Femur (tissue), 1 donor: ENCODE measurements at regions not wholly inside any gene's neighbourhood (a gene's known extent, or its start where the extent isn't known, plus 50 kb on each side); places are given as distances from the start of the nearest gene placed in this dataset.
A peak's percentile ranks its signal among the peaks of the same experiment; 100 is the strongest.
"Not testable (repeated sequence)": the region's sequence is repeated elsewhere in the genome, so short reads cannot be mapped to it uniquely, and the experiment has no call there.

Experiments
- DNase-seq: peaks from one replicate; pipeline ENCODE4 v3.0.0-alpha.2; 2017

DNA sequence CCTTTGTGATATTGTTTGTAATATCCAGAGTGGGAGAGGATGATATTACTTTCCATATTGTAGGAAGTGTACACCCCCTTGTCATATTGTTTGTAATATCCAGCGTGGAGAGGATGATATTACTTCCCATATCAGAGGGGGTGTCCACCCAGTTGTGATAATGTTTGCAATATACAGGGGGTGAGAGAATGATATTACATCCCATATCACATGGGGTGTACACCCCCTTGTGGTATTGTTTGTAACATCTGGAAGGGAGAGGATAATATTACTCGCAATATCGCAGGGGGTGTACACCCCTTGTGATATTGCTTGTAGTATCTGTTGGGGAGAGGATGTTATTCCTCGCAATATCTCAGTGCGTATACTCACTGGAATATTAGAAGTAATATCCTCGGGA is 61.5 kb downstream of the PRSS23 start:
- no peak for DNase-seq

DNA sequence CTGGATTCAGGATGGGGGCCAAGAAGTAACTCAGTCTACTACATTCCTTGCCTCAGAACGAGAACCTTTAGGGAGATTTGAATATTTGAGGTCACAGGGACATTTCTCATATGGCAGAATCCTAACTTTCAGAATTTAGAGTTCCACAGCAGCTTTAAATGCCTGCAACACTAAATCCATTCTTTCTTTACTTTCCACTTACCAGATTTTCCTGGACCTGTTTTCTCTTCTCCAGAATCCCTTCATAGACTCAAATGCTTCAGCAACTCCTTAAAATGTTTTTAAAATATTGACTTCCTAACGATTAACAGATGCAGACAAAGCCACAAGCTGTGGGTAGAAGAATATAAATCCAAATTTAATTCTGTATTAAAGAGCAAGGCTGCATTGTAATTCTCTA is 63.1 kb downstream of the PRSS23 start:
- no peak for DNase-seq

DNA sequence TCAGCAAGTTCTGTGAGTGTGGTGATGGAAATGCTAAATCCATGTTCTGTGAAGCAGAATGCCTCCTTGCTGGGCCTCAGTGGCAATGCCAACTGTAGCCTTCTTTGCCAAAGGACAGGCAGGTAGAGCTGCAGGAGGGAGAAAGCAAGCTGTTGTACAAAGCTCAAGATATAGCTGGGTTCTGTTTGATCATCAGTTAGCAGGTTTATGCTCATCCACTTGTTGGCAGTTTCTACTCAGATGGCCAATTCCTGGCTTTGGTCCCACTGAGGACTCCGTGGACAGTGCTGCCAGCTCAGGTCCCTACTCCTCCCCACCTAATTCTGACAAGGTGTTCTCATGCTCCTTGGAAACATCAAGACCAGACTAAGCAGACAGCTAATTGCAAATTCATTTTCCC is 65.1 kb downstream of the PRSS23 start:
- no peak for DNase-seq

DNA sequence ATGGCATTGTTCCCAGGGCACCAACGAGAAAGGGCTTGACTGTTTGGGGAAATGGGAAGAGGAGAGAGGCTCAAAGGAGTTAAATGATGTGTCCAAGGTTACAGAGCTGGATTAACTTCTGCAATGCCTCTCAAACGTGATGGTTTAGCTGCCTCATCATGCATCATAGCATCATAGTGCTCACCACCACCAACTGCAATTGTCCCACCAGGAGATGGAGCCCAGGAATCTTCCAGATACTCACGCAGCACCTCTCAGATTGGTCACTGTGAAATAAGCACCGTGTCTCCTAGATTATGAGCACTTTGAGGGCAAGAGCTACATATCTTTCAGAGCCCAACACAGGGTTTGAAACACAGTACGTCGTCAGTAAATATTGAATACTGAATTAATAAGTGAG is 69.2 kb downstream of the PRSS23 start:
- DNase-seq = no peak

DNA sequence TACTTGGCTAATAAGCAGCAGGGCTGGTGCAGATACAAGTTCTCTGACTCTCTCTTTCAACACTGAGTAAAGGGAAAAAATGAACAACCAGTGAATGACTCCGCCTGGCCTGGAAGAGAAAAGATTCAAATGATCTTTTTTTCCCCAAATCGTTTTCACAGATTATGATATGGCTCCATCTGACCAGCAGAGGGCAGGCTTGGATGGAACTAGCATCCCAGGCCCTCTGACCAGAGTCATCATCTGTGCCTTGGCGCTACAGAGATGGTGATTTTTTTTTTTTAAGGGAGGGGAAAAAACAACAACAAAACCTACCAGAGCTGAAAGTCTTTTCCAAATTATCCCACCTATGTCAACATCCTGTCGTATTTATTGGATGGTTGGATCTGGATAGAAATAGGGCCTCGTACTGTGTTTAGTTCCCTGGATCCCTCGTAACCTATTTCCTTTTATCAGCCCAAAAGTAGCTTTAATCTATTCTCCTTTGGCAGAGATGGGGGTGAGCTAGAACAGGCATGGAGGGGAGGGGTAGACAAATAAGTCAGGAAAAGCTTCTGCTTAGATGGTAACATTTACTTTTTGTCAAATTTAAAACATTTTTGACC is 69.7 kb downstream of the PRSS23 start:
- peak; percentile 78 for DNase-seq

DNA sequence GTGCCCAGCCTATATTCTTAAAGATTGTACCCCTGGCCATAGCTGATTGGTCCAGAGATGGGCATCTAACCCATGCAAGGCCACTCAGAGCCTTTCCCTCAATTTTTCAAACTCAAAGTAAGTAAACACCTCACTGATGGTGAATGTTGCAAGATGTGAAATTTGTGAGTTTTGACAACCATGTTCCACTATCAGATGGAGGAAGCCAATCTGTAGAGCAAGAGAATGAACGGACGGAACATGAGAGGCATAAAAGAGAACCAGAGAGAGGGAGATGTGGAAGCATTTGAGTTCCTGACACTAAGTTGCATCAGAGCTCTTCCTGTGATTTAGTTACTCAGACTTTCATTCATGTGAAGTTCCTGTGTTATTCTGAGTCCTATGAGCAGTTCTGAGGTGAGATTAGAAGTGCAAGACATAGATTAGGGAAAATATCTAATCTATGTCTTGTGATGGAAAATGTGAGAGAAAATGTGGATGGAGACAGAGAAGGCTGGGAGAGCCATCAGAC is 73.3 kb downstream of the PRSS23 start:
- DNase-seq = no peak

DNA sequence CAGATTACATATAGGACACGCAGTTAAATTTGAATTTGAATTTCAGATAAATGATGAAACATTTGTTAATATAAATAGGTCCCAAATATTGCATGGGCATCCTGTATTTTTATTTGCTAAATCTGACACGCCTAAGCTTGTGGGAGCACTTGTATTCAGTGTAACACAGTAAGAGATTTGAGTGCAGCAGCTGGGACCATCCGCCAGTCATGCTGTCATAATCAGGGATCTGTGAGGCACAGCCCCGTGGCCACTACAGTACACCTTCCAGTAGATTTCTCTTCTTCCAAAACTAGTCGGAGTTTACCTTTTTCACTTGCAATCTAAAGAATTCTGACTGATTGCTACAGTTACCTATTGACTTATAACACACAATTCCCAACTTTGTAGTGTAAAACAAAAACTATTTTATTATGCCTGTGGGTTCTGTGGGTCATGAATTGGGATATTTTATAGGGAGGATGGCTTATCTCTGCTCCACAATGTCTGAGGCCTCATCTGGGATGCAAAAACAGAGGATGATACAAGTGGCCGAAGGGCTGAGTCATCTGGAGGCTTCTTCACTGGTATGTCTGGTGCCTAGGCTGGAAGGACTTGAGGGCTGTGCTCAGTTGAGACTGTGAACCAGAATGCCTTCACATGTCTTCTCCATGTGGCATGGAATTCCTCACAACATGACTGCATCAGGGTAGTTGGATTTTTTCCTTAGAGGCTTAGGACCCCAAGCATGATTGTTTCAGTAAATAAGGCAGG is 74.1 kb downstream of the PRSS23 start:
- DNase-seq = no peak

DNA sequence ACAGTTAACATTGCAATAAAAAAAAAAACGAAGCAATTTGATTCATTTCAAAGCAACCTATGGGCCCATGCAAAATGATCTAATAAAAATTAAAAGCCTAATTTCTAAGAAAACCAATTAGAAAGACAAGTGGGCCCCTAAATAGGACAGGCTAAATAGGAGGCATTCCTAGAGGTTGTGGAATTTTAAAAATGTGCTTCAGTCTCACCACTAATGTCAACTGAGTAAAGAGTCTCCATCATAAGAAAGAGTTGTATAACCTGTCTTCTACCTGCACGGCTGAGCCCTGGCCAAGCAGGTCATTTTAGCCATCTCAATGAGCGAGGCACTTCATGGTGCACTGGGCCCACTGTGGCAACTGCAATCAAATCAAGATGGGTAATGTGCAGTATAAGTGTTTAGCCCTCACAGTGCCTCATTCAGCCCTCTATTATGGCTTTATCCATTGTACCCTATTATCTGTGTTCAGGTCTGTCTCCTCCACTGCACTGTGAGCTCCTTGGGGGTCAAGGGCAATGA is 76.4 kb downstream of the PRSS23 start:
- no peak for DNase-seq

DNA sequence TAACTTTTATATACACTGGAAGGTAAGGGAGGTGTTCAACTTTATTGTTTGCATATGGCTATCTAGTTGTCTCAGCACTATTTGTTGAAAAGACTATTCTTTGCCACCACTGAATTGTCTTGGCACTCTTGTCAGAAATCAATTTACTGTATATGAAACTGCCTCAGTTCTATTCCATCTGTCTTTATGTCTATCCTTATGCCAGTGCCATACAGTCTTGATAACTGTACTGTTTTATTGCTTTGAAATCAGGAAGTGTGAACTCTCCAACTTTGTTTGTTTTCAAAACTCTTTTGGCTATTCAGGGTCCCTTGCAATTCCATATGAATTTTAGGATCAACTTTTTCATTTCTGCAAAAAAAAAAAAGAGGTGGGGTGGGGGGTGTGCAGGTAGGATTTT is 77.2 kb downstream of the PRSS23 start:
- no peak for DNase-seq

DNA sequence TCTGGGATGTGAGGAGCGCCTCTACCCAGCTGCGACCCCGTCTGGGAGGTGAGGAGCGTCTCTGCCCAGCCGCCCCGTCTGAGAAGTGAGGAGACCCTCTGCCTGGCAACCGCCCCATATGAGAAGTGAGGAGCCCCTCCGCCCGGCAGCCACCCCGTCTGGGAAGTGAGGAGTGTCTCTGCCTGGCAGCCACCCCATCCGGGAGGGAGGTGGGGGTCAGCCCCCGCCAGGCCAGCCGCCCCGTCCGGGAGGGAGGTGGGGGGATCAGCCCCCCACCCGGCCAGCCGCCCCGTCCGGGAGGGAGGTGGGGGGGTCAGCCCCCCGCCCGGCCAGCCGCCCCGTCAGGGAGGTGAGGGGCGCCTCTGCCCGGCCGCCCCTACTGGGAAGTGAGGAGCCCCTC is 76.0 kb downstream of the FZD4 start:
- not testable (repeated sequence) for DNase-seq

DNA sequence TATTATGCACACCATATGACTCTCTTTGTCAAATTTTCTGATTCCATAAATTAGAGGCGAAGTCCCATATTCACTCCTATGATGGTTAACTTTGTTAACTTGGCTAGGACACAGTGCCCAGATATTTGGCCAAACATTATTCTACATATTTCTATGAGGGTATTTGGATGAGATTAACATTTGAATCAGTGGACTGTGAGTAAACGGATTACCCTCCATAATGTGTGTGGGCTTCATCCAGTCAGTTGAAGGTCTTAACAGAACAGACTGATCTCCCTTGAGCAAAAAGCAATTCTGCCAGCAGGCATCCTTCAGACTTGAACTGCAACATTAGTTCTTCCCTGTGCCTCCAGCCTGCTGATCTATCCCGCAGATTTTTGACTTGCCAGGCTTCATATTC is 69.9 kb downstream of the FZD4 start:
- DNase-seq = no peak

DNA sequence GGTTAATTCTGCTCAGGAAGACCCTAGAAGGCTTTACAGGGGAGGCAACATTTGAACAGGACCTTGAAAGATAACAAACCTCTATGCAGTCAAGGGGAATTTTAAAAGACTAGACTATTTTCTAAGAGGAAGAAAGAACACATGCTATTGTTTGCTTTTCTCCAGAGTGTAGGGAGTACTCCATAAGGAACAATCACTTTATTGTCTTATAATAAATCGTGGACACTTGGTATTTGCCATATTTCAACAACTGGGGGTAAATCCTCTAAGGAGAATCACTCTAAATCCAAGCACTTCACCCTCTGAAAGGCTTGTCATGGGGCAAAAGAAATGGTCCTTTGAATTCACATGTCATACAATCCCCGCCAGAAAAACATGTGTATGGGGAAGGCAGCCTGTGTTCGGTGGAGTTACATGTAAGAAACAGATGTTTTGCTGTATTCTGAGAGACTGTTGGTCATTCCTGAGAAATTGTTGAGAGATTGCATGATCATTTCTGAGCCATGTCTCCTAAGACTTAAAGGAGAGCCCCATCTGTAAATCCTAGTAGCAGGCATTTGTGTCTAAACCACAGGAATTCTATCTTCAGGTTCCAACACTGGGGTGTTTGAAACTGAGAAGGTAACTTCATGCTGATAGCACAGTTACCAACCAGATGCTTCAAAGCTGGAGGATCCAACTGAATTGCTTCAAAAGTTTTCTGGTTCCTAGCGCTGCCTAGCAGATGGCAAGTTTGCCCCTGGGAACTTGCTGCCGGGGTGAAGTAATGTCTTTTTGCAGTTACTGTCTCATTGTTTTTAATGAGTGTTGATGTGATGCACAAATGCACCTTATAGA is 66.8 kb downstream of the FZD4 start:
- DNase-seq = no peak

DNA sequence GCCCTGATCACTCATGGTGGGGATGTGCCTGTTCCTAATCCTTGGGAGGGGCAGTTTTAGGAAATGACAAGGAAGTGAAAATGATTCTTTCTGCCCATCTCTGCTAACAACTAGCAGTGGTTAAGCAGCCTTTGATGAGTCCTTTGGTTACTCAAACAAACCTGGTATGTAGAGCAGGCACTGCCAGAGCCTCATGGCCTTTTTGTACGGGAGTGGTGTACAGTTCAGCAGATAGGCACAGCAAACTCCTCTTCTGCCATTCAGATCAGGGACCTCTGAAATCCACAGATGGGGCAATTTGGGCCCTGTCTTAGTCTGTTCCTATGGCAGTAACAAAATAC is 66.2 kb downstream of the FZD4 start:
- no peak for DNase-seq

DNA sequence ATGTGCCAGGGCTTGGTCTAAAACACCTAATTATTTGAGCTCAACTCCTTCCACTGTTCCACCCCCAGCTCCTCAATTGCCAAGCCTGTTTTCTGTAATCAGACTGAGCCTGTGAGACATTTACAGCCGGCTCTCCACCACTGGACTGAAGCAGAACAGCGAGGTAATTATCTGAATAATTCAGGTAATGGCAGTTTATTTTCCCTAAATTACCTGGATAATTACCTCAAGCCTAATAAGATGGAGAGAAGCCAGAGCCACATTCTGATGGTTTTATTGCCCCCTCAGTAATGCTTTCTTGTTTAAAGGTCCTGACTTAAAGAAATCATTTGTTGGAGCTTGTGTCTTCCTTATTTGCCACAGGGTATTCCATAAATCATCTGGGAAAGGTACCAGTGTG is 64.2 kb downstream of the FZD4 start:
- DNase-seq = no peak

DNA sequence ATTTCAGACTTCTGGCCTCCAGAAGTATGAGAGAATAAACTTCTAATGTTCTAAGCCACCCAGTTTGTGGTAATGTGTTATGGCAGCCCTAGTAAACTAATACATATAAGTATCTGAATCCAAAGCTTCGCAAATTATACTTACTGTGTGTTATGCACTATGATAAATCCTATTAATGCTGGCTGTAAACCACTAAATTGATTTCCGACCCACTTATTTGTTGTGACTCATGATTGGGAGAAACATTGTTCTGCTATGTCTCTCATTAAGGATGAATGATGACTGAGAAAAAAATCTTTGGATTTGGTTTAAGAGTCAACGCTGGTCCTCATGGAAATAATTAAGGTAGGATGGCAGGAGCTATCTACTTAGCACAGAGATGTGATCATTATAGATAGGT is 62.0 kb downstream of the FZD4 start:
- no peak for DNase-seq
